Germinal center (tissue), 1 donor: ENCODE measurements at regions not wholly inside any gene's neighbourhood (a gene's known extent, or its start where the extent isn't known, plus 50 kb on each side); places are given as distances from the start of the nearest gene placed in this dataset.

Experiments
- DNase-seq: peaks from one replicate; pipeline ENCODE4 v3.0.0; 2012; ENCODE audit warnings: mixed read lengths, low spot score

DNA sequence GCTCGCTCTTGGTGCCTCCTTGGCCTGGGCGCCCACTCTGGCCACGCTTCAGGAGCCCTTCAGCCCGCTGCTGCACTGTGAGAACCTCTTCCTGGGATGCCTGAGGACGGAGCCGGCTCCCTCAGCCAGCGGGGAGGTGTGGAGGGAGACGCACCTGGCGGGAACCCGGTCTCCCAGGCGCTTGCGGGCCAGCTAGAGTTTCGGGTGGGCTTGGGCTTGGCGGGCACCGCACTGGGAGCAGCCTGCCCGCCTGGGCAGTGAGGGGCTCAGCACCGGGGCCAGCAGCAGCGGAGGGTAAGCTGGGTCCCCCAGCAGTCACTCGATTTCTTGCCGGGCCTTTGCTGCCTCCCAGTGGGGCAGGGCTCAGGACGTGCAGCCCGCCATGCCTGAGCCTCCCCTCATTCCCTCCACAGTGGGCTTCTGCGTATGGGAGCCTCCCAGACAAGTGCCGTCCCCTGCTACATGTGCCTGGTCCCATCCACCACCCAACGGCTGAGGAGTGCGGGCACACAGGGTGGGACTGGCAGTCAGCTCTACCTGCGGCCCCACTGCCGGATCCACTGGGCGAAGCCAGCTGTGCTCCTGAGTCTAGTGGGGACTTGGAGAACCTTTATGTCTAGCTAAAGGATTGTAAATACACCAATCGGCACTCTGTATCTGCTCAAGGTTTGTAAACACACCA, 708.7 kb downstream of the VGLL3 start:
- DNase-seq: no peak

DNA sequence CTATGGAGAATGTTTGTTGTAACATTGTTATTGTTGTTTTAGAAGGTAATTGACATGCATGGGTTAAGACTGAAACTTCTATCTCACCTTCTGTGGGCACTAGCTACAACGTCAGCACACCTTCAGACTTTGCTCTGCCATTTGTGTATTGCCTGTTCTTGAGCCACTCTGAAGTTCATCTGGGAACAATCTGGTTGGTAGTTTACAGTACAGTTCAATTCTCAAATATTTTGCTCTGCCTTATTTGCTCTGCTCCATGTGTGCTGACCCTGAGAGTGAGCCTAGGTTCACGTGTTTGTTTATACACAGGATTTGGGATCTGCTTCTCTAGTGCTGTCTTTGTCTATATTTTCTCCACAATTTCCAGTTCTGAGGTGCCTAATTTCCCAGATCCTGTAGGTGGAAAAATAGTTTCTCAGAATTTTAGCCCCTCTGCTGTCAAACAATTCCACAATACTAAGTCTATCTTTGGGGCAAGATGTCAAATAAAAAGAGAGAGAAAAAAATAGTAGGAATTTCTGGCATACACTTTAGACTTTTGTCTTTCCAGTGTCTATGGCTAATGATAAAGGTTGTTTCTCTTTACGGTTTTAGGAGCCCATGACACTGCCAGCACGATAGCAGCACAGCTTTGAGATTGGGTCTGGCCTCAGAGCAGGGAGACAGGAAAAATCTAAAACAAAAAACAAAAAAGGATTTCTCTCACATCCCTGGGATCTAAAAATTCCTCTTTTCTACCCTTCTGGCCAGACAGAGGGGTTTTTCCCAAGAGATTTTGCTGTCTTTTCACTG, 721.4 kb downstream of the VGLL3 start:
- DNase-seq: no peak

DNA sequence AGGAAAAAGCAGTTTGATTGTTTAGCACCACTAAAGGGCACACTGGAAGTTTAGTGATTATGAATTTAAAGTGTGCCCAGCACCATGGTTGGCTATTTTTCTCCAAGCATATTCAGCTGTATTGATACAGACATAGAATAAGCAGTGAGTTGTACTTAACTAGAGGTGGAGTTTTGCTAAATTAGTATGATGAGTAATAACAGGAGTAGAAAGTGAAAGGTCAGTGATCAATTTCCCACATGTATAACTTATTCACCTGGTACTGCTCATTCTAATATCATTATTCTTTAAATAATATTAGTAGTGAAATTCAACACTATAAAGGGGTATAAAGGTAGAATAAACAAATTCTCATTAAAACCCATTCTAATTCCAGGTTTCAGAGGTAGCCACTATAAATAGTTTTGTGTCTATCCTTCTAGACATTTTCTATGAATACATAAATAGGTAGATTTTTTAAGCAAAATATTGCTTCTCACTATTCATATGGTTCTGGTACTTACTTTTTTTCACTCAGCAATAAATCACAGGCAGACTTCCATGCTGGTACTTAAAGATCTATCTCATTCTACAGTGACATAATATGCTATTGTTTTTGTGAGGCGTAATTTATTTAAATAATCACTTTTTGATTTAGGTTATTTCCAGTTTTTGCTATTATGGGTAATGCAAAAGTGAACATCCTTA, 732.9 kb downstream of the VGLL3 start:
- no peak for DNase-seq

DNA sequence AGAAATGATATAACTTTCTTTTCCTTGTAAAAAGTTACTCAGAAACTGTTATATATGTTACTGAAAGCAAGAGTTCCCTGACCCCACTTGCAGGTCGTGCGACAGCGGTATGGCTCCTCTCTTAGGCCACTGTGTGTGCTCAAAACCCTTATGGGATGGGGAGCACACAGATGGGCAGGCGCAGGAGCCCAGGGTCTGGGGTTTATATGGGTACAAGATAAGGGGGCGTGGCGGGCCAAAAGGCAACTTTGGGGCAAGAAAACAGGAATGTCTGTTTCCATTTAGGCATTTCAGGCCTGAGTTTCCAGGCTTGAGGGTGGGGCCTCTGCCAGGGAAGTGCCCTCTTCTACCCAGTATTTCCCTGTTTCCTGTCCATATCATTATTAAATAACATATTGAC, 736.5 kb downstream of the VGLL3 start:
- no peak for DNase-seq

GRCh38 chr3:86251781-86252180, 739.2 kb downstream of the VGLL3 start:
- DNase-seq: no peak

- DNase-seq: no peak
Observed at GRCh38 chr3:86249833-86250232, 741.1 kb downstream of the VGLL3 start.

GRCh38 chr3:86245360-86245759, 745.6 kb downstream of the VGLL3 start:
- DNase-seq: no peak

GRCh38 chr3:86244905-86245304, 746.0 kb downstream of the VGLL3 start:
- DNase-seq: no peak

GRCh38 chr3:86239946-86240345, 751.0 kb downstream of the VGLL3 start:
- no peak for DNase-seq

GRCh38 chr3:86234506-86235254, 756.3 kb downstream of the VGLL3 start:
- no peak for DNase-seq

GRCh38 chr3:86230762-86231161, 760.2 kb downstream of the VGLL3 start:
- DNase-seq: no peak

DNA sequence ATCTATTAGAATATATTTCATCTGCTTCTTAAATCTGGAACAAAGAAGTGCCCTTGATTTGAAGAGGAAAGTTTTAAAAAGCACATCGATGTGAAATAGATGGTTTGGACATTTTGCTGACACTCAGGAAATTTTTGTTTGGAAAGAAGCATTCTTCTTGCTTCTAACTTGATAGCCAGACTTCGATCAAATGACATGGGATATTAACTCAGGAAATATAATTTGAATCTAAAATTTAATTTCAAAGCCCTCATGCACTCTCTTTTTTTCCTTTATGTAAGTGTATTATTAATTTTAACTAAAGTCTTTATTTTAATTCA, 761.2 kb downstream of the VGLL3 start:
- no peak for DNase-seq

- no peak for DNase-seq
Observed at GRCh38 chr3:86229086-86229774, 761.7 kb downstream of the VGLL3 start.

- no peak for DNase-seq
Observed at GRCh38 chr3:86228101-86228500, 762.8 kb downstream of the VGLL3 start.

- no peak for DNase-seq
Observed at GRCh38 chr3:86225461-86225860, 765.5 kb downstream of the VGLL3 start.

DNA sequence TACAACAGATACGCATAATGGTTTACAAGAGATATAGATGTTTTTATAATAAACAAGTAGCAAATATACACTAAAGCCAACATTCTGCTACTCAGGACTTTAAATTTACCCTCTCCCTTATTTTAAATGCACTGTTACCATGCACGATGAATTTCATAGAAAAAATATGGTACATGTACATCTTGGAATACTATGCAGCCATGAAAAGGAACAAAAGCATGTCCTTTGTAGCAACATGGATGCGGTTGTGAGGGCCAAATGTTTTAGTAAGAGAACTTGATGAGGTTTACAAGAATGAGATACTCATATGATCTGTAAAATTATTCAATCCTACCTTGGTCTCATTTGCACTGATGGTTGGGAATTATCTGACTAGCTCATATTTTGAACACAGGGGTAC, 769.3 kb downstream of the VGLL3 start:
- no peak for DNase-seq

- DNase-seq: no peak
Observed at GRCh38 chr3:86208772-86209171, 782.2 kb downstream of the VGLL3 start.

DNA sequence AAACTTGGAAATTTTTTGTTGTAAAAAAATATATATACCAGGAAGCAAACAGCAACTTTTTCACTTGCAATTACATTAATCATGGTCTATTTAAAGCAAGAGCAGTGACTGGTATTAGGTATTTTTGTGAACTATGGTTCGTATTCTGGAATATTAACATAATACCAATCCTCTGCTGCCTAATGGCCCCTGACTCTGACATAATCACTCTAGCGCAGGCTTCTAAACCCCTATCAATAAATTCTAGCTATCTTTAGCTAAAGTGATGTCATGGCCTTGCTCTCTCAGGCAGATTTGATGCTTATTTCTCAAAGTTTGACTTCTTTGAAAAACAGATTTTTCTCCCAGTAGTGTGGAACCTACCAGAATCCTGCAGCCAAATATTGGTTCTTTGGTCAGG, 808.3 kb downstream of the VGLL3 start:
- no peak for DNase-seq

GRCh38 chr3:86180696-86181095, 810.3 kb downstream of the VGLL3 start:
- DNase-seq: no peak

- no peak for DNase-seq
Observed at GRCh38 chr3:86178095-86178494, 812.9 kb downstream of the VGLL3 start.

DNA sequence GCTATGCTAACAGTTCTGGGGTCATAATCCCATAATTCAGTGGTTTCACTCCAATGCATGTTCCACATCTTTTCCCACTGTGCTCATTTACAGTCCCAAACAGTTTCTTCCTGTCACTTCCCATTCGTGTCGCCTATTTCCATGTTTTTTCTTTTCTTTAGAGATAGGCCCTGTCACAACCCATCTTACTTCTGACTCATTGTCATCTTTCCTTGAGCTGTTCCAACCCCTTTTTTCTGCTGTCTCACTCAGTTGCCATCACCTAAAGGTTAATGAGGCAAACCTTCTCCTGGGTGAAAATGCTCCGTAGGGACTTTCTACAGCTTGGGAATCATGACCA, 814.5 kb downstream of the VGLL3 start:
- no peak for DNase-seq
